ENCODE measurements at regions not wholly inside any gene's neighbourhood (a gene's known extent, or its start where the extent isn't known, plus 50 kb on each side); places are given as distances from the start of the nearest gene placed in this dataset.

- FAIRE-seq = no peak
- DNase-seq (ENCODE audit: extremely low spot score, insufficient read length, low read depth) = no peak
Observed at GRCh38 chr2:121094845-121095244, 190.2 kb downstream of the TFCP2L1 start.

GRCh38 chr2:121095257-121096080 is 189.5 kb downstream of the TFCP2L1 start:
- DNase-seq (ENCODE audit: extremely low spot score, insufficient read length, low read depth) = no peak
- no peak for FAIRE-seq

GRCh38 chr2:121096611-121097010 is 188.4 kb downstream of the TFCP2L1 start:
- DNase-seq (ENCODE audit: extremely low spot score, insufficient read length, low read depth) (no peak), FAIRE-seq (no peak)

GRCh38 chr2:121098556-121098955 is 186.4 kb downstream of the TFCP2L1 start:
- FAIRE-seq (no peak), DNase-seq (ENCODE audit: extremely low spot score, insufficient read length, low read depth) (no peak)

GRCh38 chr2:121099329-121100290 is 185.4 kb downstream of the TFCP2L1 start:
- DNase-seq (ENCODE audit: extremely low spot score, insufficient read length, low read depth) (no peak), FAIRE-seq (peak; percentile 39)

- no peak for DNase-seq (ENCODE audit: extremely low spot score, insufficient read length, low read depth)
- no peak for FAIRE-seq
Observed at GRCh38 chr2:121101093-121101715, 183.8 kb downstream of the TFCP2L1 start.

GRCh38 chr2:121102941-121103340 is 182.1 kb downstream of the TFCP2L1 start:
- FAIRE-seq = no peak
- DNase-seq (ENCODE audit: extremely low spot score, insufficient read length, low read depth) = no peak

GRCh38 chr2:121103960-121104359 is 181.0 kb downstream of the TFCP2L1 start:
- FAIRE-seq = no peak
- no peak for DNase-seq (ENCODE audit: extremely low spot score, insufficient read length, low read depth)

- no peak for FAIRE-seq
- no peak for DNase-seq (ENCODE audit: extremely low spot score, insufficient read length, low read depth)
Observed at GRCh38 chr2:121104721-121105141, 180.3 kb downstream of the TFCP2L1 start.

- no peak for DNase-seq (ENCODE audit: extremely low spot score, insufficient read length, low read depth)
- FAIRE-seq = no peak
Observed at GRCh38 chr2:121110924-121111323, 174.1 kb downstream of the TFCP2L1 start.

GRCh38 chr2:121118951-121119350 is 166.1 kb downstream of the TFCP2L1 start:
- DNase-seq (ENCODE audit: extremely low spot score, insufficient read length, low read depth) (no peak), FAIRE-seq (no peak)

- DNase-seq (ENCODE audit: extremely low spot score, insufficient read length, low read depth) = no peak
- no peak for FAIRE-seq
Observed at GRCh38 chr2:121120411-121120810, 164.6 kb downstream of the TFCP2L1 start.

GRCh38 chr2:121120991-121121390 is 164.0 kb downstream of the TFCP2L1 start:
- DNase-seq (ENCODE audit: extremely low spot score, insufficient read length, low read depth) (no peak), FAIRE-seq (no peak)

GRCh38 chr2:121121661-121122060 is 163.3 kb downstream of the TFCP2L1 start:
- FAIRE-seq (no peak), DNase-seq (ENCODE audit: extremely low spot score, insufficient read length, low read depth) (no peak)

GRCh38 chr2:121123268-121123667 is 161.7 kb downstream of the TFCP2L1 start:
- no peak for FAIRE-seq
- DNase-seq (ENCODE audit: extremely low spot score, insufficient read length, low read depth) = no peak

GRCh38 chr2:121124330-121124729 is 160.7 kb downstream of the TFCP2L1 start:
- DNase-seq (ENCODE audit: extremely low spot score, insufficient read length, low read depth) = no peak
- no peak for FAIRE-seq

GRCh38 chr2:121125350-121125749 is 159.7 kb downstream of the TFCP2L1 start:
- FAIRE-seq (no peak), DNase-seq (ENCODE audit: extremely low spot score, insufficient read length, low read depth) (no peak)

- DNase-seq (ENCODE audit: extremely low spot score, insufficient read length, low read depth) (no peak), FAIRE-seq (no peak)
Observed at GRCh38 chr2:121128741-121129659, 156.0 kb downstream of the TFCP2L1 start.

- DNase-seq (ENCODE audit: extremely low spot score, insufficient read length, low read depth) (no peak), FAIRE-seq (no peak)
Observed at GRCh38 chr2:121129692-121130091, 155.3 kb downstream of the TFCP2L1 start.

Measured in GM18507 (cell line).